ENCODE measurements at regions not wholly inside any gene's neighbourhood (a gene's known extent, or its start where the extent isn't known, plus 50 kb on each side); places are given as distances from the start of the nearest gene placed in this dataset.

- TF ChIP-seq ZNF75D (CRISPR knock-in tag; IDR thresholded peaks at IDR 0.05; ENCODE audit: borderline replicate concordance) (no peak), ZNF790 (CRISPR knock-in tag; IDR thresholded peaks at IDR 0.05; ENCODE audit: borderline replicate concordance) (no peak), ZIK1 (CRISPR knock-in tag; IDR thresholded peaks at IDR 0.05; ENCODE audit: borderline replicate concordance, low read depth) (no peak), ATAD3A (CRISPR knock-in tag; IDR thresholded peaks at IDR 0.05) (no peak), NFATC3 (CRISPR knock-in tag; IDR thresholded peaks at IDR 0.05) (no peak), MBNL3 (CRISPR knock-in tag; conservative IDR thresholded peaks at IDR 0.05) (no peak), ZFP36L1 (CRISPR knock-in tag; IDR thresholded peaks at IDR 0.05) (no peak), PHF20 (CRISPR knock-in tag; IDR thresholded peaks at IDR 0.05) (no peak), FOXK2 (IDR thresholded peaks at IDR 0.05) (no peak), SIN3A (IDR thresholded peaks at IDR 0.05; ENCODE audit: borderline replicate concordance, low read depth, low read length) (no peak), SP2 (CRISPR knock-in tag; IDR thresholded peaks at IDR 0.05) (no peak), ZNF678 (CRISPR knock-in tag; IDR thresholded peaks at IDR 0.05) (no peak)
- Histone ChIP-seq H3K4me1 (ENCODE audit: insufficient read depth, low read length) (no peaks in the 10 kb centered on the region), H3K4me2 (ENCODE audit: low read depth, low read length) (no peak overlapping the region), H4K20me1 (ENCODE audit: insufficient read depth, low read length) (no peaks in the 10 kb centered on the region), H3K4me3 (replicated peaks in 1 of 3; ENCODE audit: insufficient read depth in 1 of 3, low read depth in 2 of 3, low read length in 3 of 3) (no peak overlapping the region), H3K9me3 (ENCODE audit: low read length) (no peaks in the 10 kb centered on the region), H3K27me3 (ENCODE audit: control insufficient read depth in 1 of 2, insufficient read depth in 2 of 2, low read length in 2 of 2) (peaks cover 0 to 42% of the 10 kb centered on the region in 2 experiments; a peak in 3 of 5 replicates), H3K9ac (ENCODE audit: insufficient read depth, low read depth, low read length) (no peak overlapping the region), H3K36me3 (replicated peaks in 1 of 2; ENCODE audit: control insufficient read depth in 1 of 2, insufficient read depth in 2 of 2, low read length in 2 of 2) (no peaks in the 10 kb centered on the region), H3K79me2 (ENCODE audit: insufficient read depth, low read length) (no peaks in the 10 kb centered on the region), H2AFZ (ENCODE audit: low read length) (no peak overlapping the region), H3K27ac (ENCODE audit: extremely low read length, insufficient read depth, low read length) (no peak overlapping the region)
- 0% methylated on average over 1 of the region's 1 CpG for WGBS (ENCODE audit: low lambda C conversion rate)
- intact Hi-C loops (cut with micrococcal nuclease; ENCODE audit: unreplicated experiment) (no loop called here), in situ Hi-C loops (cut with HindIII; ENCODE audit: extremely low pct_ligation_motif_present, low pct_unique_long_range_greater_than_20kb) (no loop called here)
- FAIRE-seq (no peak), ATAC-seq (no peak), DNase-seq (ENCODE audit: low spot score) (no peak)
- ChIA-PET CTCF (ENCODE audit: low intra/inter-chr PET ratio, low total read pairs) (no interaction called here), POLR2A (no interaction called here)
- BruUV-seq (replicated peaks) = no TSS peak
These were observed 141.8 kb downstream of the FAM43A start for GRCh38 chr3:194827486-194827885.

- no peaks in the 10 kb centered on the region for H4K20me1 ChIP-seq (ENCODE audit: insufficient read depth, low read length)
- in situ Hi-C loops (cut with HindIII; ENCODE audit: extremely low pct_ligation_motif_present, low pct_unique_long_range_greater_than_20kb) (no loop called here), intact Hi-C loops (cut with micrococcal nuclease; ENCODE audit: unreplicated experiment) (no loop called here)
- no peak for DNase-seq (ENCODE audit: low spot score)
- no peaks in the 10 kb centered on the region for H3K79me2 ChIP-seq (ENCODE audit: insufficient read depth, low read length)
- ATAC-seq = no peak
- no peaks in the 10 kb centered on the region for H3K9me3 ChIP-seq (ENCODE audit: low read length)
- no peak overlapping the region for H2AFZ ChIP-seq (ENCODE audit: low read length)
- CTCF ChIA-PET (ENCODE audit: low intra/inter-chr PET ratio, low total read pairs) = no interaction called here
- H3K27ac ChIP-seq (ENCODE audit: extremely low read length, insufficient read depth, low read length) = no peak overlapping the region
- no peak overlapping the region for H3K4me3 ChIP-seq (replicated peaks in 1 of 3; ENCODE audit: insufficient read depth in 1 of 3, low read depth in 2 of 3, low read length in 3 of 3)
- BruUV-seq (replicated peaks) = no TSS peak
- H3K4me1 ChIP-seq (ENCODE audit: insufficient read depth, low read length) = no peaks in the 10 kb centered on the region
- WGBS (ENCODE audit: low lambda C conversion rate) = 31% methylated on average over 6 of the region's 6 CpGs
- no peak overlapping the region for H3K4me2 ChIP-seq (ENCODE audit: low read depth, low read length)
- no peak overlapping the region for H3K9ac ChIP-seq (ENCODE audit: insufficient read depth, low read depth, low read length)
- FAIRE-seq = no peak
- POLR2A ChIA-PET = no interaction called here
- H3K36me3 ChIP-seq (replicated peaks in 1 of 2; ENCODE audit: control insufficient read depth in 1 of 2, insufficient read depth in 2 of 2, low read length in 2 of 2) = no peaks in the 10 kb centered on the region
- peaks cover 0 to 37% of the 10 kb centered on the region in 2 experiments; a peak in 2 of 5 replicates for H3K27me3 ChIP-seq (ENCODE audit: control insufficient read depth in 1 of 2, insufficient read depth in 2 of 2, low read length in 2 of 2)
- no peak for TF ChIP-seq MED1 (CRISPR knock-in tag; IDR thresholded peaks at IDR 0.05)
- no peak for TF ChIP-seq ZNF597 (CRISPR knock-in tag; IDR thresholded peaks at IDR 0.05)
- TF ChIP-seq SMC3 (IDR thresholded peaks at IDR 0.05; ENCODE audit: low read length) = no peak
- TF ChIP-seq IRF1 (CRISPR knock-in tag; IDR thresholded peaks at IDR 0.05; ENCODE audit: low read depth) = no peak
- no peak for TF ChIP-seq CBFB (CRISPR knock-in tag; IDR thresholded peaks at IDR 0.05)
- TF ChIP-seq TRIM22 (IDR thresholded peaks at IDR 0.05) = no peak
- no peak for TF ChIP-seq DR1 (CRISPR knock-in tag; IDR thresholded peaks at IDR 0.05)
These were observed 142.4 kb downstream of the FAM43A start for GRCh38 chr3:194828116-194828515.
